Aorta (tissue), 5 donors: ENCODE measurements at regions not wholly inside any gene's neighbourhood (a gene's known extent, or its start where the extent isn't known, plus 50 kb on each side); places are given as distances from the start of the nearest gene placed in this dataset.
"Not testable (repeated sequence)": the region's sequence is repeated elsewhere in the genome, so short reads cannot be mapped to it uniquely, and the experiment has no call there.

Experiments used
- ATAC-seq: fragments of 200-7000 bp; cut with Tn5 transposase; one replicate; pipeline ENCODE4 v1.9.1; 2022; ENCODE audit warnings: moderate library complexity; ENCODE audit not compliant: low FRiP score
- DNase-seq, 2 donors: peaks; one replicate each; pipeline ENCODE4 v3.0.0-alpha.2; 2020
- H3K27ac ChIP-seq, 2 donors: one replicate each; pipeline ENCODE4 v1.5.1; 2013; ENCODE audit warnings: low read length in 2 of 2, mild to moderate bottlenecking in 2 of 2, moderate library complexity in 2 of 2, control low read depth in 1 of 2, inconsistent platforms in 1 of 2, low read depth in 1 of 2
- H3K27me3 ChIP-seq, 2 donors: one replicate each; pipeline ENCODE4 v1.6.1; 2013; ENCODE audit warnings: control low read depth in 1 of 2, low read length in 1 of 2, mild to moderate bottlenecking in 1 of 2, moderate library complexity in 1 of 2; ENCODE audit not compliant: insufficient read depth in 2 of 2, control insufficient read depth in 1 of 2
- H3K36me3 ChIP-seq, 2 donors: one replicate each; pipeline ENCODE4 v1.6.1; 2013; ENCODE audit warnings: control low read depth in 1 of 2, low read length in 1 of 2, mild to moderate bottlenecking in 1 of 2; ENCODE audit not compliant: insufficient read depth in 2 of 2, control insufficient read depth in 1 of 2
- H3K4me1 ChIP-seq, 2 donors: one replicate each; pipeline ENCODE4 v1.6.1; 2013; ENCODE audit warnings: low read length in 2 of 2, control low read depth in 1 of 2, mild to moderate bottlenecking in 1 of 2, moderate library complexity in 1 of 2; ENCODE audit not compliant: insufficient read depth in 2 of 2, control insufficient read depth in 1 of 2
- H3K4me3 ChIP-seq, 2 donors: one replicate each; pipeline ENCODE4 v1.5.1; 2013; ENCODE audit warnings: low read length in 2 of 2, control low read depth in 1 of 2, mild to moderate bottlenecking in 1 of 2
- H3K9me3 ChIP-seq: one replicate; pipeline ENCODE4 v1.6.1; 2013; ENCODE audit warnings: mild to moderate bottlenecking, low read length; ENCODE audit not compliant: control insufficient read depth
- WGBS, 2 donors: extraction: QIAGEN DNeasy Blood & Tissue Kit; methylation state at CpG; one replicate each; pipeline ENCODE4 v1.1.7; 2013; 5-methylcytosine and 5-hydroxymethylcytosine counted together
- intact Hi-C, 2 donors: fragments of 100-400 bp; cut with DNase I; formaldehyde crosslinking; loops; one replicate each; pipeline versions ENCODE4 v1.14.2 to v1.15.0; 2022
- donor health status: healthy with polysubstance abuse.
- donor health status: Bipolar disorder and iron deficiency.
- donor health status: DM: no; HTN: no; CAD: no.
- donor health status: DM: no; HTN: no; CAD: no.
- donor health status: DM: yes; HTN: yes; CAD: no.

GRCh38 chr9:22170556-22170955, 161.5 kb upstream of the CDKN2B start:
- no peaks in the 10 kb centered on the region for H3K9me3 ChIP-seq
- no peak overlapping the region for H3K27ac ChIP-seq
- ATAC-seq (no peak), DNase-seq (no peak)
- intact Hi-C loops: no loop called here
- H3K4me1 ChIP-seq: no peaks in the 10 kb centered on the region
- H3K36me3 ChIP-seq: no peaks in the 10 kb centered on the region
- H3K27me3 ChIP-seq: no peaks in the 10 kb centered on the region
- WGBS, 2 donors: 63 to 66% methylated on average over 2 of the region's 2 CpGs
- H3K4me3 ChIP-seq: no peak overlapping the region

DNA sequence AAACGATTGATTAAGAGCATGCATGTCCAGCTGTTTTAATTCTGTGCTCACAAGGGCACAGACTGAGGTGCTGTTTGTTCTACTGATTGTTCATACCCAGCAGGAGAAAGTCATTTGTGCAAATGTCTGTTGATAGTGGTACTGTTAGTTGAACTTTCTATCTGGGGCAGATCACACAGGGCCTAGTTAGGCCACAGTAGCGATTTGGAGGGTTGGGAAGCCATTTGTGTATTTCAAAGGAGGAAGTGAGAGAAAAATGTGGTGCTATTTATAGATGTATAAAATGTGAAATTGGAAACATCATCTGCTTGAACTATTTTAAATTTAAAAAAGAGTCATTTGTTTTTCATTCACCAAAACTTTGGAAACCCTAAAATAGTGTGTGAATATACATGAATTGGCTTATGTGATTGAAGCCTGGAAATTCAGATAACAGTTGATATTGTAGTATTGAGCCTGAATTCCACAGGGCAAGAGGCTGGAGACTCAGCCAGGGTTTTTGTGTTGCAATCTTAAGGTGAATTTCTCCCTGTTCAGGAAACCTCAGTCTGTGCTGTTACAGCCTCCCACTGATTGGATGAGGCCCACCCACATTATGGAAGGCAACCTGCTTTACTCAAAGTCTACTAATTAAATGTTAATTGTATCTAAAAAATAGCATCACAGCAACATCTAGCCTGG, 162.0 kb upstream of the CDKN2B start:
- intact Hi-C loops: no loop called here
- WGBS, 2 donors: 57 to 65% methylated on average over 2 of the region's 2 CpGs

DNA sequence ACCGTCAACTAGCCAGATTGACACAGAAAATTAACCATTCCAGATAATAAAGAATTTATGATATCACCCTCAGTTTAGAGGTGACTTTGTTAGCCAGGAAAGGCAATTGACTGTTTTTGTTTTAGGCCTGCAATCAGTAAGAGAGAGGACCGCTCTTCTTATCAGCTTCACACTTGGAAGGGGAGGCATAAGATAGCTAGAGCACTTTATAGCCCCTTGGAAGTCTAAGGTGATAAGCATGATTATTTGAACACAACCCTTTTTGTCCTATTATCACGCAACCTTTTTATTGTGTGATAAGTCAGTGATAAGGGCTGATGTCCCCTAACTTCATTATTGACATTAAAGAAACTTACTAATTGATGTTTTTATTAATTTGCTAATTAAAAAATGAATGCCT, 162.6 kb upstream of the CDKN2B start:
- Histone ChIP-seq H3K9me3 (peaks cover 2% of the 10 kb centered on the region), H3K4me3 (no peak overlapping the region), H3K4me1 (no peaks in the 10 kb centered on the region), H3K27ac (no peak overlapping the region), H3K27me3 (no peaks in the 10 kb centered on the region), H3K36me3 (no peaks in the 10 kb centered on the region)
- DNase-seq (no peak), ATAC-seq (no peak)
- intact Hi-C loops: no loop called here
- 83 to 88% methylated on average over 3 of the region's 3 CpGs for WGBS, 2 donors

More for the DNA sequence above, 162.0 kb upstream of the CDKN2B start:
- Histone ChIP-seq H3K4me1 (no peaks in the 10 kb centered on the region), H3K9me3 (no peaks in the 10 kb centered on the region), H3K27me3 (no peaks in the 10 kb centered on the region), H3K27ac (no peak overlapping the region), H3K4me3 (no peak overlapping the region), H3K36me3 (no peaks in the 10 kb centered on the region)
- no peak for DNase-seq
- ATAC-seq: no peak

GRCh38 chr9:22173908-22174307, 164.8 kb upstream of the CDKN2B start:
- DNase-seq (no peak), ATAC-seq (no peak)
- Histone ChIP-seq H3K36me3 (no peaks in the 10 kb centered on the region), H3K9me3 (peaks cover 2% of the 10 kb centered on the region), H3K27ac (no peak overlapping the region), H3K4me1 (no peaks in the 10 kb centered on the region), H3K27me3 (no peaks in the 10 kb centered on the region), H3K4me3 (no peak overlapping the region)
- 88% methylated on average over 2 of the region's 2 CpGs for WGBS, 2 donors
- intact Hi-C loops: no loop called here

GRCh38 chr9:22175972-22176545, 167.0 kb upstream of the CDKN2B start:
- ATAC-seq (no peak), DNase-seq (no peak)
- no peaks in the 10 kb centered on the region for H3K4me1 ChIP-seq
- no peaks in the 10 kb centered on the region for H3K36me3 ChIP-seq
- 86 to 90% methylated on average over 2 of the region's 2 CpGs for WGBS, 2 donors
- no peak overlapping the region for H3K4me3 ChIP-seq
- H3K27ac ChIP-seq: no peak overlapping the region
- H3K9me3 ChIP-seq: peaks cover 2% of the 10 kb centered on the region
- no peaks in the 10 kb centered on the region for H3K27me3 ChIP-seq
- intact Hi-C loops: no loop called here

DNA sequence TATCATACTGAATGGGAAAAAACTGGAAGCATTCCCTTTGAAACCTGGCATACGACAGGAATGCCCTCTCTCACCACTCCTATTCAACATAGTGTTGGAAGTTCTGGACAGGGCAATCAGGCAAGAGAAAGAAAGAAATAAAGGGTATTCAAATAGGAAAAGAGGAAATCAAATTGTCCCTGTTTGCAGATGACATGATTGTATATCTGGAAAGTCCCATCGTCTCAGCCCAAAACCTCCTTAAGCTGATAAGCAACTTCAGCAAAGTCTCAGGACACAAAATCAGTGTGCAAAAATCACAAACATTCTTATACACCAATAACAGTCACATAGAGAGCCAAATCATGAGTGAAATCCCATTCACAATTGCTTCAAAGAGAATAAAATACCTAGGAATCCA, 171.9 kb upstream of the CDKN2B start:
- H3K27ac ChIP-seq, H3K4me3 ChIP-seq, DNase-seq, H3K9me3 ChIP-seq, H3K4me1 ChIP-seq, intact Hi-C loops, ATAC-seq, H3K36me3 ChIP-seq, H3K27me3 ChIP-seq: not testable (repeated sequence)
- WGBS, 2 donors: 77% methylated on average over 2 of the region's 2 CpGs

- ATAC-seq (no peak), DNase-seq (no peak)
- no peaks in the 10 kb centered on the region for H3K36me3 ChIP-seq
- intact Hi-C loops: no loop called here
- H3K27ac ChIP-seq: no peak overlapping the region
- peaks cover 2% of the 10 kb centered on the region for H3K9me3 ChIP-seq
- H3K27me3 ChIP-seq: no peaks in the 10 kb centered on the region
- H3K4me1 ChIP-seq: no peaks in the 10 kb centered on the region
- H3K4me3 ChIP-seq: no peak overlapping the region
- 70 to 86% methylated on average over 2 of the region's 2 CpGs for WGBS, 2 donors
Measured at GRCh38 chr9:22189471-22189870, 180.4 kb upstream of the CDKN2B start.

DNA sequence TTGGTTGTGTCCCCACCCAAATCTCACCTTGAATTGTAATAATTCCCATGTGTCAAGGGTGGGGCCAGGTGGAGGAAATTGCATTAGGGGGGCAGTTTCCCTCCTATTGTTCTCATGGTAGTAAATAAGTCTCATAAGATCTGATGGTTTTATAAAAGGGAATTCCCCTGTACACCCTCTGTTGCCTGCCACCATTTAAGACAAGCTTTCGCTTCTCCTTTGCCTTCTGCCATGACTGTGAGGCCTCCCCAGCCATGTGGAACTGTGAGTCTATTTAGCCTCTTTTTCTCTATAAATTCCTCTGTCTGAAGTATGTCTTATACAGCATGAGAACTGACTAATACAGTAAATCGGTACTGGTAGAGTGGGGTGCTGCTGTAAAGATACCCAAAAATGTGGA, 187.9 kb upstream of the CDKN2B start:
- H3K27ac ChIP-seq: not testable (repeated sequence)
- 92 to 95% methylated on average over 2 of the region's 2 CpGs for WGBS, 2 donors

GRCh38 chr9:22198681-22199080, 189.6 kb upstream of the CDKN2B start:
- DNase-seq: no peak
- no peaks in the 10 kb centered on the region for H3K36me3 ChIP-seq
- intact Hi-C loops: no loop called here
- no peaks in the 10 kb centered on the region for H3K27me3 ChIP-seq
- H3K9me3 ChIP-seq: no peaks in the 10 kb centered on the region
- ATAC-seq: no peak
- H3K27ac ChIP-seq: no peak overlapping the region
- H3K4me3 ChIP-seq: no peak overlapping the region
- H3K4me1 ChIP-seq: no peaks in the 10 kb centered on the region

More for the DNA sequence above, 187.9 kb upstream of the CDKN2B start:
- intact Hi-C loops, H3K4me1 ChIP-seq, H3K4me3 ChIP-seq, H3K9me3 ChIP-seq, H3K36me3 ChIP-seq, ATAC-seq, H3K27me3 ChIP-seq, DNase-seq: not testable (repeated sequence)
